Heart right ventricle (tissue), 16 donors: ENCODE measurements at regions not wholly inside any gene's neighbourhood (a gene's known extent, or its start where the extent isn't known, plus 50 kb on each side); places are given as distances from the start of the nearest gene placed in this dataset.
"Not testable (repeated sequence)": the region's sequence is repeated elsewhere in the genome, so short reads cannot be mapped to it uniquely, and the experiment has no call there.

Experiments
- ATAC-seq, 8 donors: fragments of 200-7000 bp; cut with Tn5 transposase; one replicate each; pipeline ENCODE4 v1.9.1; 2020; ENCODE audit warnings: mild to moderate bottlenecking in 8 of 8, moderate library complexity in 8 of 8, moderate number of reproducible peaks in 1 of 8
- DNase-seq, 2 donors: peaks; one replicate each; pipeline ENCODE4 v3.0.0-alpha.2; 2020
- H3K27ac ChIP-seq, 10 donors: fragments of 200-600 bp; sonication (generic) in 2 of 10; one replicate each; pipeline versions ENCODE4 v1.5.0 to v1.8.0; 2020 to 2022; ENCODE audit warnings: mild to moderate bottlenecking in 3 of 10
- H3K27me3 ChIP-seq, 7 donors: fragments of 200-600 bp; one replicate each; pipeline ENCODE4 v1.8.0; 2021 to 2022; ENCODE audit warnings: mild to moderate bottlenecking in 2 of 7
- H3K36me3 ChIP-seq, 9 donors: fragments of 200-600 bp; sonication (generic) in 1 of 9; one replicate each; pipeline versions ENCODE4 v1.5.0 to v1.8.0; 2020 to 2022; ENCODE audit warnings: mild to moderate bottlenecking in 2 of 9
- H3K4me1 ChIP-seq, 9 donors: fragments of 200-600 bp; sonication (generic) in 1 of 9; one replicate each; pipeline versions ENCODE4 v1.5.0 to v1.8.0; 2020 to 2022; ENCODE audit warnings: mild to moderate bottlenecking in 4 of 9
- H3K4me3 ChIP-seq, 10 donors: fragments of 200-600 bp; sonication (generic) in 2 of 10; one replicate each; pipeline versions ENCODE4 v1.5.0 to v1.8.0; 2020 to 2022; ENCODE audit warnings: mild to moderate bottlenecking in 7 of 10, moderate library complexity in 2 of 10
- H3K9me3 ChIP-seq, 11 donors: fragments of 200-600 bp in 10 of 11; sonication (generic) in 2 of 11; one replicate each; pipeline versions ENCODE4 v1.5.0 to v1.8.0; 2013 to 2022; ENCODE audit warnings: mild to moderate bottlenecking in 2 of 11, control low read depth in 1 of 11, moderate library complexity in 1 of 11
- CTCF ChIP-seq, 9 donors: fragments of 200-600 bp; sonication (generic) in 2 of 9; IDR thresholded peaks; one replicate each; pipeline versions ENCODE4 v1.5.0 to v1.8.0; 2021 to 2022; ENCODE audit warnings: antibody characterized with exemption in 9 of 9, mild to moderate bottlenecking in 5 of 9, moderate library complexity in 1 of 9
- WGBS, 2 donors: extraction: QIAGEN DNeasy Blood & Tissue Kit; methylation state at CpG; one replicate each; pipeline ENCODE4 v1.1.7; 2013; ENCODE audit warnings: inconsistent platforms in 1 of 2; 5-methylcytosine and 5-hydroxymethylcytosine counted together
- intact Hi-C, 10 donors: fragments of 100-400 bp; cut with DNase I; formaldehyde crosslinking; loops; one replicate each; pipeline versions ENCODE4 v1.11.1 to v1.14.2; 2022
- donor health status: Arrhythmogenic right ventricular cardiomyopathy.
- donor health status: ischemic (EF 13 %, LVEDD 7.1; RV severe dilation, severe dysfunction).
- donor health status: healthy with polysubstance abuse.
- donor health status: DM: no; HTN: yes; CAD: no.
- donor health status: DM: no; HTN: no; CAD: no.
- donor health status: ischemic (EF 25% LVEDD 6.9; RV normal size, moderate dysfunction).
- donor health status: ischemic (EF 25% LVEDD 5.7; RV mildly dilated, moderate dysfunction).
- donor health status: healthy.
- donor health status: DM: yes; HTN: yes; CAD: no.
- donor health status: Ischemic cardiomyopathy.
- donor health status: ischemic (EF 35%, LVEDD 5.7; RV mildly dilated, moderate dysfunction).
- donor health status: nonischemic (EF 11% LVEDD 7.7; RV severe dilation, severe dysfunction).
- donor health status: DM: yes; HTN: yes; CAD: no.
- donor health status: PGD.
- donor health status: ischemic (EF 29% LVEDD 5.4; RV normal size, mild dysfunction).
- donor health status: nonischemic (EF 23%, LVEDD 6.1; RV moderate dilation, normal function).

DNA sequence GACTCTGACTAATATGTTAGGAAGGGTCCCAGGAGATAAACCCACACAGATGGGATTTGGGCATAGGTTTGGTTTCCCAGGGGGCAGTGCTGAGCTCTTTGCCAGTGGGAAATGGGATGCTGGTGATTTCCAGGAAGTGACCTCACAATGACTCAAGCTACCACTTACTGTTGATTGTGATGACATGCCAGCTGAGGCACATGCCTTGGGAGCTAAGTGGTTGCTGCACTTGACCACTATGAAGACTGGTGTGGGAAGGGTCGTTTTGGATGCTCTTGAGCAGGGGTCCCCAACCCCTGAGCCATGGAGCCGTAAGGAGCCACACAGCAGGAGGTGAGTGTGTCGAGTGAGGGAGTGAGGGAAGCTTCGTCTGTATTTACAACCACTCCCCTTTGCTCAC is 159.0 kb upstream of the CDK13 start:
- H3K4me3 ChIP-seq, DNase-seq, intact Hi-C loops, ATAC-seq, H3K4me1 ChIP-seq, H3K27me3 ChIP-seq, H3K9me3 ChIP-seq, H3K27ac ChIP-seq: not testable (repeated sequence)
- peaks cover 0 to 27% (median 0%) of the 10 kb centered on the region in 9 donors for H3K36me3 ChIP-seq
- 81 to 82% methylated on average over 4 of the region's 4 CpGs for whole genome bisulfite sequencing, 2 donors

DNA sequence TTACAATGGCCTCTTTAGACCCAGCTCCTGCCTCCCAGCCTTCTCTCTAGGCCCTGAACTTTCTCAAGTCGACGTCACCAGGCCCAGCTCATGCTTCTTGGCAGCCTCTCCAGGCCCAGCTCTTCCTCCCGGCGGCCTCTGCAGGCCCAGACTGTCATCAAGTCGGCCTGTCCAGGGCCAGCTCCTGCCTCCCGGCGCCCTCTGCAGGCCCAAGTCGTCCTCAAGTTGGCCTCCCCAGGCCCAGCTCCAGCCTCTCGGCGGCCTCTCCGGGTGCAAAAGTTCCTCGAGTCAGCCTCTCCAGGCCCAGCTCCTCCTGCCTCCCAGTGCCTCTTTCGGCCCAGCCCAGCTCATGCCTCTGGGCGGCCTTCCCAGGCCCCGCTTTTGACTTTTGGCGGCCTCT is 158.1 kb upstream of the CDK13 start:
- intact Hi-C loops, DNase-seq, ATAC-seq, H3K4me3 ChIP-seq, H3K4me1 ChIP-seq, H3K9me3 ChIP-seq, H3K27me3 ChIP-seq, H3K27ac ChIP-seq: not testable (repeated sequence)
- H3K36me3 ChIP-seq, result peaks cover 0 to 27% (median 0%) of the 10 kb centered on the region in 9 donors
- WGBS, 2 donors, result 73 to 84% methylated on average over 13 to 16 of the region's 16 CpGs

- peaks cover 0 to 27% (median 0%) of the 10 kb centered on the region in 9 donors for H3K36me3 ChIP-seq
- ATAC-seq, H3K27me3 ChIP-seq, H3K9me3 ChIP-seq, H3K4me3 ChIP-seq, H3K4me1 ChIP-seq, intact Hi-C loops, DNase-seq, H3K27ac ChIP-seq: not testable (repeated sequence)
- WGBS, 2 donors, result 93 to 94% methylated on average over 21 to 22 of the region's 22 CpGs
These were observed 157.0 kb upstream of the CDK13 start for GRCh38 chr7:39793026-39793425.

DNA sequence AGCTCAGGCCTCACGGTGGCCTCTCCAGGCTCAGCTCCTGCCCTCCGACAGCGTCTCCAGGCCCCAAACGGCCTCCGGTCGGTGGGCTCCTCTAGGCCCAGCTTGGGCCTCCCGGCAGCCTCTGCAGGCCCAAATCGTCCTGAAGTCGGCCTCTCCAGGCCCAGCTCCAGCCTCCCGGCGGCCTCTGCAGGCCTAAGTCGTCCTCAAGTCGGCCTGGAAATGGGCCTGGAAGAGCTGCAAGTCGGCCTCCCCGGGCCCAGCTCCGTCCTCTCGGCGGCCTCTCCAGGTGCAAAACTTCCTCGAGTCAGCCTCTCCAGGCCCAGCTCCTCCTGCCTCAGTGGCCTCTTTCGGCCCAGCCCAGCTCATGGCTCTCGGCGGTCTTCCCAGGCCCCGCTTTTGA is 156.2 kb upstream of the CDK13 start:
- H3K27ac ChIP-seq, DNase-seq, ATAC-seq, H3K4me3 ChIP-seq, H3K27me3 ChIP-seq, H3K4me1 ChIP-seq, intact Hi-C loops, H3K9me3 ChIP-seq: not testable (repeated sequence)
- H3K36me3 ChIP-seq, result peaks cover 0 to 27% (median 0%) of the 10 kb centered on the region in 9 donors
- 96% methylated on average over 18 to 20 of the region's 23 CpGs for WGBS, 2 donors

DNA sequence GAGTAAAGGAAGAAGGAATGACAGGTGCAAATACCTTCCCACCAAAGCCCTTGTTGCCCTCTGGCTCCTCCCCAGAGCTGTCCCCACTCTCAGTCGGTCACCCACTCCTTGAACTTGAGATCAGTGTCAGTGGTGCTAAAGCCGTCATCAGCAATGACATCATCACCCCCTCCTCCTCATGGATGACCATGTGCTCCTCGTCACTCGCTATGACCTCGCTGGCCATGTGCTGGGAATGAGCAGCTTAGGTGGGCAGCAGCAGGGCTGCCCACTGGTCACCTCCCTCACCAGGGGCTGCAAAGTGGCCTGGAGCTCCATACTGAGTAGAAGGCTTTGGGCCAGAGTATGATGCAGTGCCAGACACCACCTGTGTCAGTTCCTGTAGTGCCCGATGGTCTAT is 153.1 kb upstream of the CDK13 start:
- H3K27me3 ChIP-seq, H3K4me3 ChIP-seq, H3K4me1 ChIP-seq, H3K36me3 ChIP-seq, intact Hi-C loops, H3K27ac ChIP-seq, DNase-seq, H3K9me3 ChIP-seq, ATAC-seq: not testable (repeated sequence)
- 80 to 89% methylated on average over 4 of the region's 6 CpGs for WGBS, 2 donors

GRCh38 chr7:39798077-39798476 is 152.0 kb upstream of the CDK13 start:
- DNase-seq, intact Hi-C loops, H3K27ac ChIP-seq, H3K4me3 ChIP-seq, H3K4me1 ChIP-seq, ATAC-seq, H3K9me3 ChIP-seq, H3K27me3 ChIP-seq, H3K36me3 ChIP-seq: not testable (repeated sequence)
- WGBS, 2 donors, result 66 to 85% methylated on average over 10 of the region's 10 CpGs

- TF ChIP-seq CTCF (IDR thresholded peaks at IDR 0.05), result no peak
- Histone ChIP-seq H3K36me3 (no peaks in the 10 kb centered on the region), H3K4me3 (no peak overlapping the region), H3K27me3 (peaks cover 0 to under 1% (median 0%) of the 10 kb centered on the region in 7 donors), H3K27ac (no peak overlapping the region), H3K4me1 (peaks cover 0 to 7% (median 0%) of the 10 kb centered on the region in 9 donors), H3K9me3 (no peaks in the 10 kb centered on the region)
- DNase-seq, result no peak
- intact Hi-C loops, result no loop called here
- WGBS, 2 donors, result 57 to 76% methylated on average over 10 of the region's 10 CpGs
- ATAC-seq, result no peak
These were observed 141.1 kb upstream of the CDK13 start for GRCh38 chr7:39808796-39809481.
